Calu3 (cell line): ENCODE measurements at regions not wholly inside any gene's neighbourhood (a gene's known extent, or its start where the extent isn't known, plus 50 kb on each side); places are given as distances from the start of the nearest gene placed in this dataset.

Source experiments
- BruUV-seq: library from RNA; stranded (reverse); fragments of 400-500 nt; replicated peaks from 2 replicates; lab custom pipeline; 2021; lab: Mats Ljungman, UMichigan
- CTCF ChIA-PET: fragments of 300-600 bp; sonication (Branson Sonifier 250); formaldehyde crosslinking; loops from one replicate; lab custom pipeline; 2022; ENCODE audit warnings: antibody characterized with exemption; lab: Charles Lee
- DNase-seq: peaks from one replicate; pipeline ENCODE4 v3.0.0; 2022
- H3K27ac Mint-ChIP-seq: one replicate; pipeline ENCODE4 v1.8.0; 2022; ENCODE audit warnings: mixed read lengths; ENCODE audit not compliant: unreplicated experiment
- H3K27me3 Mint-ChIP-seq: one replicate; pipeline ENCODE4 v1.8.0; 2022; ENCODE audit warnings: mixed read lengths; ENCODE audit not compliant: unreplicated experiment
- H3K36me3 Mint-ChIP-seq: one replicate; pipeline ENCODE4 v1.8.0; 2022; ENCODE audit warnings: mild to moderate bottlenecking, moderate library complexity, mixed read lengths; ENCODE audit not compliant: insufficient read depth, unreplicated experiment
- H3K4me1 Mint-ChIP-seq: one replicate; pipeline ENCODE4 v1.8.0; 2022; ENCODE audit warnings: mild to moderate bottlenecking, low read depth, mixed read lengths; ENCODE audit not compliant: unreplicated experiment
- H3K4me3 Mint-ChIP-seq: one replicate; pipeline ENCODE4 v1.8.0; 2022; ENCODE audit warnings: mild to moderate bottlenecking, low read depth, moderate library complexity, mixed read lengths; ENCODE audit not compliant: unreplicated experiment
- H3K9me3 Mint-ChIP-seq: one replicate; pipeline ENCODE4 v1.8.0; 2022; ENCODE audit warnings: low read depth, mixed read lengths; ENCODE audit not compliant: unreplicated experiment
- CTCF ChIP-seq: fragments of 200-600 bp; IDR thresholded peaks from one replicate; pipeline ENCODE4 v1.8.0; 2022; ENCODE audit warnings: antibody characterized with exemption; ENCODE audit not compliant: unreplicated experiment
- intact Hi-C: fragments of 100-400 bp; cut with micrococcal nuclease; formaldehyde crosslinking; loops from one replicate; pipeline ENCODE4 v1.10.0; 2022; ENCODE audit not compliant: unreplicated experiment

DNA sequence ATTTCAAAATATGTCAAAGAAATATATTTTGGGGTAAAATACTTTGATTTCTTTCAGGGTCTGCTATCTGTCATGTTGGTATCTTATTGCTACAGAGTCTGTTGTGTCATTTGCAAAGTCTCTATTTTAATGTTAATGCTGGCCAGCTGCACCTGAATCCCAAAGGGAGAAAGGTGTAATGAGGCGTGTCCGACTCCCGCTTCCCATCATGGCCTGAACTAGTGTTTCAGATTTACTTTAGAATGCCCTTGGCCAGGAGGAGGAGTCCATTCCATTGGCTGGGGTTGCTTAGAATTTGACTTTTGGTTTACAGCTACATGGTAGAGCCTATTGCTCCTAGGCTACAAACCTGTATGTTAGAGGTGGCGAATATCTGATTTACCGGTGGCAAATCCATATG lies 69.3 kb downstream of the FAM50B start:
- peaks cover 7% of the 10 kb centered on the region for H3K9me3 Mint-ChIP-seq
- no peak overlapping the region for H3K27ac Mint-ChIP-seq
- no TSS peak for BruUV-seq
- no peak overlapping the region for H3K4me3 Mint-ChIP-seq
- no peak for TF ChIP-seq CTCF
- intact Hi-C loops: no loop called here
- no peaks in the 10 kb centered on the region for H3K27me3 Mint-ChIP-seq
- H3K36me3 Mint-ChIP-seq: no peaks in the 10 kb centered on the region
- H3K4me1 Mint-ChIP-seq: peaks cover 9% of the 10 kb centered on the region
- DNase-seq: no peak
- CTCF ChIA-PET: interaction anchor here (0.9 kb wide), 1 partner anchor 14 kb away, joined by 3 read pairs; no protein-coding TSS in a partner anchor

DNA sequence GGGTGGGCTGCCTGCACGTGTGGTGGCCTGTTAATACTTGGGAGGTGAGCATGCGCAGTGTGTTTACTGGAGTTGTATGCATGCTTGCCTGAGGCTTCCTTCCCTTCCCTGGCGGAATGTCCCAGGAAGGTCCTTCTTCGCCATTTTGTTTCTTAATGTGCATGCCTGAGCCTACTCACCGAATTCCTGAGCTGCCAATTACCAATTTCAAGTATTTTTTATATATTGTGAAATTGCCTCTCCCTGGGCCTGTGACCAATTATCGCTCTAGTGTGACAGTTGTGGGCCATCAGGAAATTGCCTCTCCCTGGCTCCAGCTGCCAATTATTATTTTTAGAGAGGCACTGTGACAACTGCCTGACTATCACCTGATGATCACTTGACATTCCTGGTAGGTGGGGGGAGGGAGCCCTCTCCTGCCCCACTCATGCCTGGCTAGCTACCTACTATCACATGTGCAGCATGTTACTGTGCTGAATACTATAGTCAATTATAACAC lies 70.0 kb downstream of the FAM50B start:
- H3K36me3 Mint-ChIP-seq: no peaks in the 10 kb centered on the region
- CTCF ChIA-PET: interaction anchor here (0.9 kb wide), 1 partner anchor 14 kb away, joined by 3 read pairs; no protein-coding TSS in a partner anchor
- H3K27me3 Mint-ChIP-seq: no peaks in the 10 kb centered on the region
- no TSS peak for BruUV-seq
- H3K9me3 Mint-ChIP-seq: peaks cover 7% of the 10 kb centered on the region
- intact Hi-C loops: no loop called here
- DNase-seq: no peak
- no peak overlapping the region for H3K4me3 Mint-ChIP-seq
- TF ChIP-seq CTCF: no peak
- H3K4me1 Mint-ChIP-seq: peaks cover 3% of the 10 kb centered on the region
- H3K27ac Mint-ChIP-seq: no peak overlapping the region

DNA sequence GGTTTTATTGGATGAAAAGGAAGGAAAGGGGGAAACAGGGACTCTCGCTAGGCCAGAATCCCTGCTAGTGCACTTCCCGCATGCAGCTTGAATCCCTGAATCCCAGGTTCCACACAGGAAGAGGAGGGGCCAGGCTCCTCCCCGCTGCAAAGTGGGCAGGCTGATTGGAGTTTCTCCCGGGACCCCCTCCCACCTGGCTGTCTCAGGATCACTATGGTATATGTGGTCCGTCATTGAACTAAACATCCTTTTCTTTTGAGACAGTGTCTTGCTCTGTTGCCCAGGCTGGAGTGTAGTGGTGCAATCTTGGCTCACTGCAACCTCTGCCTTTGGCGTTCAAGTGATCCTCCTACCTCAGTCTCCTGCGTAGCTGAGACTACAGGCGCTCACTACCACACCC lies 70.7 kb downstream of the FAM50B start:
- Mint-ChIP-seq H3K27me3 (no peaks in the 10 kb centered on the region), H3K27ac (no peak overlapping the region), H3K36me3 (no peaks in the 10 kb centered on the region), H3K4me1 (peaks cover 2% of the 10 kb centered on the region), H3K9me3 (peaks cover 7% of the 10 kb centered on the region), H3K4me3 (no peak overlapping the region)
- CTCF ChIA-PET: no interaction called here
- DNase-seq: no peak
- intact Hi-C loops: no loop called here
- no TSS peak for BruUV-seq
- no peak for TF ChIP-seq CTCF

DNA sequence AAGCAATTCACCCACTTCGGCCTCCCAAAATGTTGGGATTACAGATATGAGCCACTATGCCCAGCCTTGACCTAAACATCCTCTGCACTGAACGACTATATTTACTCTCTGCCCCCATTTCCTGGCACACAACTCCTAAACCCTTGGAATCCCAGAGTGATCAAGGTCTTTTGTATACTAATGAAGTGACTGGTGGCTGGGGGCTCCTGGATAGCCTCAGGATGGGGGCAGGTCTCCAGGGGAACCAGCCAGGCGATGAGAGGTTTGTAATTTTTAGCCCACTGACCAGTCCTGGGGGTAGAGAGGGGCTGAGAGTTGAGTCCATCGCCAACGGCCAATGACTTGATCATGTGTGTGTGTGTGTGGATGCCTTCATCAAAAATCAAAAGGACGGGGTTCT lies 71.1 kb downstream of the FAM50B start:
- no peak overlapping the region for H3K27ac Mint-ChIP-seq
- no TSS peak for BruUV-seq
- no peak for DNase-seq
- no peak for TF ChIP-seq CTCF
- CTCF ChIA-PET: no interaction called here
- H3K4me3 Mint-ChIP-seq: no peak overlapping the region
- H3K4me1 Mint-ChIP-seq: peaks cover 6% of the 10 kb centered on the region
- peaks cover 7% of the 10 kb centered on the region for H3K9me3 Mint-ChIP-seq
- no peaks in the 10 kb centered on the region for H3K27me3 Mint-ChIP-seq
- H3K36me3 Mint-ChIP-seq: no peaks in the 10 kb centered on the region
- intact Hi-C loops: no loop called here
